Thyroid gland (tissue), 4 donors: ENCODE measurements at regions not wholly inside any gene's neighbourhood (a gene's known extent, or its start where the extent isn't known, plus 50 kb on each side); places are given as distances from the start of the nearest gene placed in this dataset.

Experiments
- DNase-seq, 2 donors: peaks; one replicate each; pipeline ENCODE4 v3.0.0-alpha.2; 2019
- H3K27ac ChIP-seq, 3 donors: fragments of 200-600 bp; sonication (generic); 1 replicate in 2 of 3; 2 replicates in 1 of 3; pipeline ENCODE4 v1.5.1; 2016 to 2019; ENCODE audit warnings: mild to moderate bottlenecking in 1 of 3, moderate library complexity in 1 of 3
- H3K27me3 ChIP-seq: fragments of 200-600 bp; sonication (generic); one replicate; pipeline ENCODE4 v1.5.1; 2019
- H3K36me3 ChIP-seq, 2 donors: fragments of 200-600 bp; sonication (generic); one replicate each; pipeline ENCODE4 v1.5.1; 2016 to 2019
- H3K4me1 ChIP-seq, 2 donors: fragments of 200-600 bp; sonication (generic); one replicate each; pipeline ENCODE4 v1.5.1; 2017 to 2019
- H3K4me3 ChIP-seq, 3 donors: fragments of 200-600 bp; sonication (generic); replicated peaks in 1 of 3; 1 replicate in 2 of 3; 2 replicates in 1 of 3; pipeline ENCODE4 v1.5.1; 2016; ENCODE audit warnings: mild to moderate bottlenecking in 1 of 3
- H3K9me3 ChIP-seq: fragments of 200-600 bp; sonication (generic); one replicate; pipeline ENCODE4 v1.5.1; 2017
- CTCF ChIP-seq, 6 experiments: fragments of 200-600 bp in 3 of 6; fragments of 450-650 bp in 3 of 6; sonication (generic) in 3 of 6; IDR thresholded peaks; one replicate each; pipeline ENCODE4 v1.5.1; 2016 to 2019; ENCODE audit warnings: antibody characterized with exemption in 6 of 6, mild to moderate bottlenecking in 2 of 6, inconsistent platforms in 1 of 6, moderate library complexity in 1 of 6
- POLR2A ChIP-seq, 2 donors: fragments of 450-650 bp; IDR thresholded peaks; one replicate each; pipeline ENCODE4 v1.6.1; 2017; ENCODE audit warnings: antibody characterized with exemption in 2 of 2, mild to moderate bottlenecking in 2 of 2, moderate library complexity in 1 of 2
- WGBS, 2 donors: methylation state at CpG; one replicate each; pipeline ENCODE4 v1.1.5; 2017; 5-methylcytosine and 5-hydroxymethylcytosine counted together
- intact Hi-C: fragments of 100-400 bp; cut with DNase I; formaldehyde crosslinking; loops from one replicate; pipeline ENCODE4 v1.15.1; 2023

- no peaks in the 10 kb centered on the region for H3K36me3 ChIP-seq
- no peak overlapping the region for H3K27ac ChIP-seq
- H3K4me3 ChIP-seq: no peak overlapping the region
- 68 to 70% methylated on average over 19 of the region's 19 CpGs for WGBS, 2 donors
- DNase-seq: no peak
- H3K27me3 ChIP-seq: no peaks in the 10 kb centered on the region
- H3K4me1 ChIP-seq: no peaks in the 10 kb centered on the region
- intact Hi-C loops: no loop called here
- H3K9me3 ChIP-seq: no peaks in the 10 kb centered on the region
- TF ChIP-seq CTCF (IDR thresholded peaks at IDR 0.05) (no peak), POLR2A (IDR thresholded peaks at IDR 0.05) (no peak)
Observed at GRCh38 chr6:167495506-167496401, 170.9 kb downstream of the TTLL2 start.

- Histone ChIP-seq H3K9me3 (no peaks in the 10 kb centered on the region), H3K27me3 (no peaks in the 10 kb centered on the region), H3K36me3 (no peaks in the 10 kb centered on the region), H3K27ac (no peak overlapping the region), H3K4me1 (no peaks in the 10 kb centered on the region), H3K4me3 (no peak overlapping the region)
- TF ChIP-seq CTCF (IDR thresholded peaks at IDR 0.05) (no peak), POLR2A (IDR thresholded peaks at IDR 0.05) (no peak)
- DNase-seq: no peak
- 88 to 89% methylated on average over 6 of the region's 7 CpGs for WGBS, 2 donors
- intact Hi-C loops: no loop called here
Observed at GRCh38 chr6:167496707-167497106, 171.8 kb downstream of the TTLL2 start.

GRCh38 chr6:167497428-167498056 lies 172.7 kb downstream of the TTLL2 start:
- WGBS, 2 donors: 87 to 89% methylated on average over 14 of the region's 14 CpGs
- no peak for DNase-seq
- Histone ChIP-seq H3K9me3 (no peaks in the 10 kb centered on the region), H3K4me1 (no peaks in the 10 kb centered on the region), H3K27me3 (no peaks in the 10 kb centered on the region), H3K27ac (no peak overlapping the region), H3K4me3 (no peak overlapping the region), H3K36me3 (no peaks in the 10 kb centered on the region)
- intact Hi-C loops: no loop called here
- no peak for TF ChIP-seq CTCF (IDR thresholded peaks at IDR 0.05)

GRCh38 chr6:167499161-167499660 lies 174.3 kb downstream of the TTLL2 start:
- 87 to 89% methylated on average over 7 of the region's 7 CpGs for WGBS, 2 donors
- TF ChIP-seq CTCF (IDR thresholded peaks at IDR 0.05) (no peak), POLR2A (IDR thresholded peaks at IDR 0.05) (no peak)
- intact Hi-C loops: no loop called here
- no peak for DNase-seq
- Histone ChIP-seq H3K27ac (no peak overlapping the region), H3K4me1 (no peaks in the 10 kb centered on the region), H3K4me3 (no peak overlapping the region), H3K36me3 (no peaks in the 10 kb centered on the region), H3K9me3 (no peaks in the 10 kb centered on the region), H3K27me3 (no peaks in the 10 kb centered on the region)

GRCh38 chr6:167500961-167501360 lies 176.1 kb downstream of the TTLL2 start:
- 87 to 93% methylated on average over 4 to 8 of the region's 8 CpGs for WGBS, 2 donors
- no peaks in the 10 kb centered on the region for H3K36me3 ChIP-seq
- intact Hi-C loops: no loop called here
- no peaks in the 10 kb centered on the region for H3K9me3 ChIP-seq
- no peak overlapping the region for H3K4me3 ChIP-seq
- DNase-seq: no peak
- H3K27me3 ChIP-seq: no peaks in the 10 kb centered on the region
- no peak for TF ChIP-seq POLR2A (IDR thresholded peaks at IDR 0.05)
- no peak for TF ChIP-seq CTCF (IDR thresholded peaks at IDR 0.05)
- H3K27ac ChIP-seq: no peak overlapping the region
- no peaks in the 10 kb centered on the region for H3K4me1 ChIP-seq
